Adrenal gland (tissue), 9 donors: ENCODE measurements at regions not wholly inside any gene's neighbourhood (a gene's known extent, or its start where the extent isn't known, plus 50 kb on each side); places are given as distances from the start of the nearest gene placed in this dataset.

ENCODE experiments used
- DNase-seq, 7 donors: peaks; one replicate each; pipeline ENCODE4 v3.0.0-alpha.2; 2019 to 2020
- H3K27ac ChIP-seq, 5 donors: fragments of 200-600 bp; sonication (generic) in 4 of 5; 1 replicate in 3 of 5; 2 replicates in 2 of 5; pipeline versions ENCODE4 v1.5.1 to v1.8.0; 2016 to 2020; ENCODE audit warnings: mild to moderate bottlenecking in 1 of 5
- H3K27me3 ChIP-seq: fragments of 200-600 bp; 2 replicates; pipeline ENCODE4 v1.8.0; 2021
- H3K36me3 ChIP-seq, 2 donors: fragments of 200-600 bp; replicated peaks in 1 of 2; 1 replicate in 1 of 2; 2 replicates in 1 of 2; pipeline versions ENCODE4 v1.5.1 to v1.8.0; 2018 to 2022
- H3K4me1 ChIP-seq, 2 donors: fragments of 200-600 bp; replicated peaks in 1 of 2; 1 replicate in 1 of 2; 2 replicates in 1 of 2; pipeline versions ENCODE4 v1.5.1 to v1.8.0; 2018 to 2021
- H3K4me3 ChIP-seq, 4 donors: fragments of 200-600 bp; sonication (generic) in 3 of 4; one replicate each; pipeline ENCODE4 v1.5.1; 2016 to 2018
- H3K9me3 ChIP-seq, 3 donors: fragments of 200-600 bp; sonication (generic) in 1 of 3; replicated peaks in 1 of 3; 1 replicate in 2 of 3; 2 replicates in 1 of 3; pipeline versions ENCODE4 v1.5.1 to v1.8.0; 2016 to 2021
- POLR2A ChIP-seq, 2 donors: fragments of 450-650 bp; IDR thresholded peaks; one replicate each; pipeline ENCODE4 v1.6.1; 2017; ENCODE audit warnings: antibody characterized with exemption in 2 of 2, mild to moderate bottlenecking in 2 of 2, moderate library complexity in 1 of 2
- WGBS, 4 donors: extraction: QIAGEN DNeasy Blood & Tissue Kit in 2 of 4; methylation state at CpG; one replicate each; pipeline versions ENCODE4 v1.1.5 to v1.1.7; 2013 to 2017; 5-methylcytosine and 5-hydroxymethylcytosine counted together
- intact Hi-C, 2 donors: fragments of 100-400 bp; cut with DNase I; formaldehyde crosslinking; loops; one replicate each; pipeline versions ENCODE4 v1.14.1 to v1.15.0; 2022 to 2023
- TF ChIP-seq, protein P1 (sequence below), 6 experiments: fragments of 450-650 bp in 4 of 6; fragments of 200-600 bp in 2 of 6; sonication (generic) in 1 of 6; IDR thresholded peaks; 1 replicate in 5 of 6; 2 replicates in 1 of 6; pipeline versions ENCODE4 v1.5.1 to v1.8.0; 2016 to 2021; ENCODE audit warnings: antibody characterized with exemption in 6 of 6, mild to moderate bottlenecking in 2 of 6, moderate library complexity in 1 of 6
- donor health status: healthy with polysubstance abuse.
- donor health status: Bipolar disorder and iron deficiency.
- donor health status: DM: yes; HTN: yes; CAD: no.
- donor health status: DM: no; HTN: no; CAD: no.
- donor health status: DM: no; HTN: no; CAD: no.

DNA sequence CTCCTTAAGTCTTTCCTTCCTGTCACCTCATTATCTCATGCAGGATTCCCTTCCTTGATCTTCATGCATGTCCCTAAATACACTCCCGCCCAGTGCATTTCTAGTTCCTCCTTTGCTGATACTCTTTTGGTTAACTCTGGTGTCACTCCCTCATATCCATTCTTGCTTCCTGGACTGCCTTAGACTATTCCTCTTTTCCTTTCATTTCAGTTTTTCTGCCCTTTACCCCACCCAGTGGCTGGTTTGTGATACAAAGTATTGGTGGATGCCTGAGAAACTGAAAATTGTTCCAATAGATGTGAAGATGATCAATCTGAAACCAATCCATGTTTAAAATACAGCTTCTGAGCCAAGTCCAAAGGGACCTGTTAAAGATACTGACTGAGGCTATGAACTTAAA is 553.8 kb upstream of the CAMK1G start:
- H3K36me3 ChIP-seq = no peaks in the 10 kb centered on the region
- WGBS, 4 donors = 55 to 74% (median 65%) methylated on average over 1 of the region's 1 CpG
- no peak overlapping the region for H3K4me3 ChIP-seq
- no peaks in the 10 kb centered on the region for H3K27me3 ChIP-seq
- intact Hi-C loops = no loop called here
- no peaks in the 10 kb centered on the region for H3K4me1 ChIP-seq
- H3K9me3 ChIP-seq = no peaks in the 10 kb centered on the region
- no peak for DNase-seq
- TF ChIP-seq, protein P1, sequence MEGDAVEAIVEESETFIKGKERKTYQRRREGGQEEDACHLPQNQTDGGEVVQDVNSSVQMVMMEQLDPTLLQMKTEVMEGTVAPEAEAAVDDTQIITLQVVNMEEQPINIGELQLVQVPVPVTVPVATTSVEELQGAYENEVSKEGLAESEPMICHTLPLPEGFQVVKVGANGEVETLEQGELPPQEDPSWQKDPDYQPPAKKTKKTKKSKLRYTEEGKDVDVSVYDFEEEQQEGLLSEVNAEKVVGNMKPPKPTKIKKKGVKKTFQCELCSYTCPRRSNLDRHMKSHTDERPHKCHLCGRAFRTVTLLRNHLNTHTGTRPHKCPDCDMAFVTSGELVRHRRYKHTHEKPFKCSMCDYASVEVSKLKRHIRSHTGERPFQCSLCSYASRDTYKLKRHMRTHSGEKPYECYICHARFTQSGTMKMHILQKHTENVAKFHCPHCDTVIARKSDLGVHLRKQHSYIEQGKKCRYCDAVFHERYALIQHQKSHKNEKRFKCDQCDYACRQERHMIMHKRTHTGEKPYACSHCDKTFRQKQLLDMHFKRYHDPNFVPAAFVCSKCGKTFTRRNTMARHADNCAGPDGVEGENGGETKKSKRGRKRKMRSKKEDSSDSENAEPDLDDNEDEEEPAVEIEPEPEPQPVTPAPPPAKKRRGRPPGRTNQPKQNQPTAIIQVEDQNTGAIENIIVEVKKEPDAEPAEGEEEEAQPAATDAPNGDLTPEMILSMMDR (IDR thresholded peaks at IDR 0.05) = peak in 3 of 6 experiments; percentile 13 to 25 (median 21)
- TF ChIP-seq POLR2A (IDR thresholded peaks at IDR 0.05) = no peak
- no peak overlapping the region for H3K27ac ChIP-seq

DNA sequence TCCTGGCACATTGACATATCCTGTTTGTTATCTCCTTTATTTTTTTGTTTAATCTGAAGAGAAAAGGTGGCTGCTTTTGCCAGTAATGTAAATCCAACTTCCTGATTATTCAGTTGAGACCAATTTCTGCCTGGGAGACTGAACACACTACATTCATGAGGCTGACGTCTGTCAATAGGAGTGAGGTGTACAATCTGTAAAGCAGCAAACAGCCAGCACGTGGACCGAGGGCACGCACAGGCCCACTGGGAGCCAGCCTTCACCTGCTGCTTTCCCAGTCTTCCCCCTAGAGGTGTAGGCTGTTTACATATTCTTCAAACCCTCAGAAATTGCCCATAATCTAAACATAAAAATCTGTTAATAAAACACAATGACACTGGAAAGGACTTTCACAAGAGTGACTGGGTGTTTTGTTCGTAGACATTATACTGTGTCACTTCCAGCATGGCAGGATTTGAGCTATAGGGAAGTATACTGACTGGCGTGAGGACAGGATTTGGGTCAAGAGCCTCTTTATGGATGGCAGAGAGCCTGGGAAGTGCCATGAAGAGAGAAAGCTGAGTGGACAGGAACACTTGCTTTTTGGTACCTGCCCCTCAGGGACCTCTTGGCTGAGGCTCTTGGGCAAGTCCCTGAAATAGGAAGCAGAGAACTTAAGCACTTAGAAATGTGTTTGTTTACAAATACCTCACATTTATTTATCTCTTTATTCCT is 552.9 kb upstream of the CAMK1G start:
- no peaks in the 10 kb centered on the region for H3K9me3 ChIP-seq
- DNase-seq = no peak
- H3K36me3 ChIP-seq = no peaks in the 10 kb centered on the region
- intact Hi-C loops = no loop called here
- TF ChIP-seq, protein P1 (IDR thresholded peaks at IDR 0.05) = no peak
- TF ChIP-seq POLR2A (IDR thresholded peaks at IDR 0.05) = no peak
- H3K4me1 ChIP-seq = no peaks in the 10 kb centered on the region
- WGBS, 4 donors = 77 to 84% (median 83%) methylated on average over 6 of the region's 6 CpGs
- H3K4me3 ChIP-seq = no peak overlapping the region
- no peaks in the 10 kb centered on the region for H3K27me3 ChIP-seq
- no peak overlapping the region for H3K27ac ChIP-seq

DNA sequence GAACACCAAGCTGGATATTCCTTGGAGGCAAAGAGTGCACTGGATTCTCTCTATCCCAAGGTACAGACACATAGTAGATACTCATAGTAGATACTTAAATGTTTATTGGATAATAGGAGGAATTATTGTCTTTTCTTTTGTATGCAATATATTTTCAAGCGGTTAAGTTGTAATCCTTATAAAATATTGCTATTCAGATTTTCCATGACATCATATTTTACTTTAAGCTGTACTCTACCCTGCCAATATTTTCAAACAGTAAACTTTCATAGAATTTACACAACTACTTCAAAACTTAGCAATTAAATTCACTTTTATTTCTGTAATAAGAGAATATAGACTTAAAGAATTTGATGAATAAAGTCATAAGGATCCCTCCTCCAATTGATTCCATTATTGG is 546.5 kb upstream of the CAMK1G start:
- DNase-seq = no peak
- Histone ChIP-seq H3K36me3 (no peaks in the 10 kb centered on the region), H3K27me3 (no peaks in the 10 kb centered on the region), H3K4me3 (no peak overlapping the region), H3K27ac (no peak overlapping the region), H3K9me3 (no peaks in the 10 kb centered on the region), H3K4me1 (no peaks in the 10 kb centered on the region)
- intact Hi-C loops = no loop called here
- no peak for TF ChIP-seq POLR2A (IDR thresholded peaks at IDR 0.05)
- TF ChIP-seq, protein P1 (IDR thresholded peaks at IDR 0.05) = no peak
- 86 to 95% (median 93%) methylated on average over 1 of the region's 1 CpG for WGBS, 4 donors

DNA sequence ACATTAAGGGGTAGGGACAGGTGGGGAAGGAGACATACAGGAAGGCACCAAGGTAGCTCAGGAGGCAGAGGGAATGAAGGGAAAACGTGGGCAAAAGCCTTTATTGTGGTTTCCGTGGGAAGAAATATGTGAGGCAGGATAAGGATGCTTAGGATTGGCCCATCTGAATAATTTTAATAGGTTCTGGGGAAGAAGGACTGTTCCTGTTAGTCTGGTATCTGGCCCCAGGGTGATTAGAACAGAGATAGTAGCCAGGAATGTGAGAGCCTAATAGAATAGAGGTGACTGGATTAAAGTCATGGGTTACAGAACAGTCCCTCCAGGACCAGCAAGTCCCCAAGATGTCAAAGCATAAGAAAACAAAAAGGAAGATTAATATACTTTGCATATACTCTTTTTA is 545.2 kb upstream of the CAMK1G start:
- intact Hi-C loops = no loop called here
- Histone ChIP-seq H3K27ac (no peak overlapping the region), H3K9me3 (no peaks in the 10 kb centered on the region), H3K4me1 (no peaks in the 10 kb centered on the region), H3K4me3 (no peak overlapping the region), H3K36me3 (no peaks in the 10 kb centered on the region), H3K27me3 (no peaks in the 10 kb centered on the region)
- DNase-seq = no peak
- 26 to 72% (median 45%) methylated on average over 2 of the region's 2 CpGs for WGBS, 4 donors
- TF ChIP-seq, protein P1 (IDR thresholded peaks at IDR 0.05) = no peak
- no peak for TF ChIP-seq POLR2A (IDR thresholded peaks at IDR 0.05)
